GM10266 (cell line): ENCODE measurements at regions not wholly inside any gene's neighbourhood (a gene's known extent, or its start where the extent isn't known, plus 50 kb on each side); places are given as distances from the start of the nearest gene placed in this dataset.

Experiments used
- DNase-seq: peaks from one replicate; pipeline ENCODE4 v3.0.0; 2012; ENCODE audit errors: extremely low spot score
- TF ChIP-seq, protein P1 (sequence below): IDR thresholded peaks from 2 replicates; pipeline ENCODE4 v1.5.1; 2012; ENCODE audit warnings: mild to moderate bottlenecking, low read depth; ENCODE audit not compliant: control insufficient read depth, insufficient read depth; ENCODE audit errors: missing control alignments

- TF ChIP-seq, protein P1, sequence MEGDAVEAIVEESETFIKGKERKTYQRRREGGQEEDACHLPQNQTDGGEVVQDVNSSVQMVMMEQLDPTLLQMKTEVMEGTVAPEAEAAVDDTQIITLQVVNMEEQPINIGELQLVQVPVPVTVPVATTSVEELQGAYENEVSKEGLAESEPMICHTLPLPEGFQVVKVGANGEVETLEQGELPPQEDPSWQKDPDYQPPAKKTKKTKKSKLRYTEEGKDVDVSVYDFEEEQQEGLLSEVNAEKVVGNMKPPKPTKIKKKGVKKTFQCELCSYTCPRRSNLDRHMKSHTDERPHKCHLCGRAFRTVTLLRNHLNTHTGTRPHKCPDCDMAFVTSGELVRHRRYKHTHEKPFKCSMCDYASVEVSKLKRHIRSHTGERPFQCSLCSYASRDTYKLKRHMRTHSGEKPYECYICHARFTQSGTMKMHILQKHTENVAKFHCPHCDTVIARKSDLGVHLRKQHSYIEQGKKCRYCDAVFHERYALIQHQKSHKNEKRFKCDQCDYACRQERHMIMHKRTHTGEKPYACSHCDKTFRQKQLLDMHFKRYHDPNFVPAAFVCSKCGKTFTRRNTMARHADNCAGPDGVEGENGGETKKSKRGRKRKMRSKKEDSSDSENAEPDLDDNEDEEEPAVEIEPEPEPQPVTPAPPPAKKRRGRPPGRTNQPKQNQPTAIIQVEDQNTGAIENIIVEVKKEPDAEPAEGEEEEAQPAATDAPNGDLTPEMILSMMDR, result no peak
- no peak for DNase-seq
These were observed 1709.6 kb upstream of the WWC1 start for GRCh38 chr5:166581826-166582225.

DNA sequence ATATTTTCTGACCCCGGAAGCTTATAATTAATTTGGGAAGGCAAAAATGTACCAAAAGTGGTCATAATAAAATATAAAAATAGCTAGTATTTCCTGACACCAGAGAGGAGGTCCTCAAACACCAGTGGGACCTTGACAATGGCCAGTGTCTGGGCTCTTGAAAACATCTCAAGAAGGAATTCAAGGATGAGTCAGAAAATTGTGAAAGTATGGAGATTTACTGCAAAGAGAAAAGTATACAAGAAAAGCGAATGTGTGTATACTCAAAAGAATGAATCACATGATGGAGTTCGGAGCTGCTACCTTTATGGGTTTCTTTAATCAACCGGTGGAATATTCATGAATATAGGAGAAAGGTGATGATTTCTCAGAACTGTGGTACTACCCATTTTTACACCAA, 1709.0 kb upstream of the WWC1 start:
- TF ChIP-seq, protein P1, result no peak
- no peak for DNase-seq

DNA sequence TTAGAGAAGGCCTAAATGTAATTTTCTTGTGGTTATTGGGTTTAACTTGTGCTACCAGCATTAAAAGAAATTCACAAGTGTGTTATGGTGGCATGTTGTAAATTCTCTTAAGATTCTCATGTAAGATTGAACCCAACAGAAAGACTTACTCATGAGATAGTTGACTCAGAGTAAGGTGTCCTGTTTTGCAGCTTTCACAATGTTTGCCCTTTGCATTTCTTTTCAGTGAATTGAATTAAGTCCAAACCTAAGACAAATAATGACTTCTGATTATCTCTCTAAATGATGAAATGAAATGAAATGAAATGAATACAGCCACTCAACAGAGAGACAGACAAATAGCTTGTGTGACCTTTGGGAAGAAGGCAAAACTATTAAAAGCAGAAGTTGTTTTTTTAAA, 1696.9 kb upstream of the WWC1 start:
- no peak for DNase-seq
- TF ChIP-seq, protein P1, result no peak

GRCh38 chr5:166595274-166595951, 1696.0 kb upstream of the WWC1 start:
- DNase-seq, result no peak
- TF ChIP-seq, protein P1, result no peak

- DNase-seq, result no peak
- TF ChIP-seq, protein P1, result no peak
These were observed 1695.4 kb upstream of the WWC1 start for GRCh38 chr5:166596043-166596442.

DNA sequence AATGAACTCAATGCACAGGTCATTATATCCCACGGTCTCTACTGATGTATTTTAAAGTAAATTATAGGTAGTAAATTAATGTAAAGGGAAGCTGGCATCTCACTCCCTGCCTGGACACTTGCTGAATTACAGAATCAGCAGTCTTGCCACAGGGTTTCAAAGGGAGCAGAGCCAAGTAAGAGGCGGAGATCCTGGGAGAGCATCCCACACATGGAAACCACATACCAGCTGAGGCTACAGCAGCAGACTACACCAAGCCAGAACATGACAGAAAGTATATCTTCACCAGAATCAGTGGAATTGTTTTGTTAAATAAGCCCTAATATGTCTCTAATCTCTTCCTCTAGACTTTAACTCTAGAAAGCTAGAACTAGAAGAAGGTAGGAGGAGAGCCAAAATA, 1689.2 kb upstream of the WWC1 start:
- TF ChIP-seq, protein P1, result no peak
- no peak for DNase-seq

GRCh38 chr5:166617507-166617906, 1673.9 kb upstream of the WWC1 start:
- DNase-seq, result no peak
- TF ChIP-seq, protein P1, result no peak
